ENCODE measurements at regions not wholly inside any gene's neighbourhood (a gene's known extent, or its start where the extent isn't known, plus 50 kb on each side); places are given as distances from the start of the nearest gene placed in this dataset.

DNA sequence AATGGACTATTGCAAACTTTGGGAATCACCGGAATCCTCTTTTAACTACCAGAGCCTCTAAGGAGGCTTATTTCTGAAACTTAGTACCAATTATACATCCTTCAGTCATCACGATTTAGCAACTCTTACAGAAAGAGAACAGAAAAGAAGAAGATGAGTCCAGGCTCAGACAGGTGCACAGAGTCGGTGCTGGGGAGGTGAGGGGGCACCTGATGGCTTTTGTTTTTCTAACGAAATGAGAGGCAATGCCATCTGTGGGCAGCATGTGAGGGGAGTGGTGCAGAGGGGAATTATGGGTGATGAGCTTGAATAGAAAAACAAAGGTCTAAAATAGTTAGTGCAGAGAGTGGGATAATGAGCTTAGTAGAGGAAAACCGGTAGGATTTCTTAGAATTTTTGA lies 522.6 kb downstream of the CMPK2 start:
- H3K27ac ChIP-seq: no peak overlapping the region
- TF ChIP-seq POLR2AphosphoS5 (IDR thresholded peaks at IDR 0.05): no peak
- TF ChIP-seq POLR2A (IDR thresholded peaks at IDR 0.05): no peak
- TF ChIP-seq, protein P1, sequence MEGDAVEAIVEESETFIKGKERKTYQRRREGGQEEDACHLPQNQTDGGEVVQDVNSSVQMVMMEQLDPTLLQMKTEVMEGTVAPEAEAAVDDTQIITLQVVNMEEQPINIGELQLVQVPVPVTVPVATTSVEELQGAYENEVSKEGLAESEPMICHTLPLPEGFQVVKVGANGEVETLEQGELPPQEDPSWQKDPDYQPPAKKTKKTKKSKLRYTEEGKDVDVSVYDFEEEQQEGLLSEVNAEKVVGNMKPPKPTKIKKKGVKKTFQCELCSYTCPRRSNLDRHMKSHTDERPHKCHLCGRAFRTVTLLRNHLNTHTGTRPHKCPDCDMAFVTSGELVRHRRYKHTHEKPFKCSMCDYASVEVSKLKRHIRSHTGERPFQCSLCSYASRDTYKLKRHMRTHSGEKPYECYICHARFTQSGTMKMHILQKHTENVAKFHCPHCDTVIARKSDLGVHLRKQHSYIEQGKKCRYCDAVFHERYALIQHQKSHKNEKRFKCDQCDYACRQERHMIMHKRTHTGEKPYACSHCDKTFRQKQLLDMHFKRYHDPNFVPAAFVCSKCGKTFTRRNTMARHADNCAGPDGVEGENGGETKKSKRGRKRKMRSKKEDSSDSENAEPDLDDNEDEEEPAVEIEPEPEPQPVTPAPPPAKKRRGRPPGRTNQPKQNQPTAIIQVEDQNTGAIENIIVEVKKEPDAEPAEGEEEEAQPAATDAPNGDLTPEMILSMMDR (IDR thresholded peaks at IDR 0.05): no peak
- TF ChIP-seq EP300 (IDR thresholded peaks at IDR 0.05): no peak
- WGBS: 83% methylated on average over 5 of the region's 5 CpGs
- H3K36me3 ChIP-seq: no peaks in the 10 kb centered on the region
- H3K9me3 ChIP-seq: no peaks in the 10 kb centered on the region
- no peaks in the 10 kb centered on the region for H3K4me1 ChIP-seq
- DNase-seq (ENCODE audit: low spot score in 2 of 2): no peak
- H3K27me3 ChIP-seq: no peaks in the 10 kb centered on the region
- no peak overlapping the region for H3K4me3 ChIP-seq

DNA sequence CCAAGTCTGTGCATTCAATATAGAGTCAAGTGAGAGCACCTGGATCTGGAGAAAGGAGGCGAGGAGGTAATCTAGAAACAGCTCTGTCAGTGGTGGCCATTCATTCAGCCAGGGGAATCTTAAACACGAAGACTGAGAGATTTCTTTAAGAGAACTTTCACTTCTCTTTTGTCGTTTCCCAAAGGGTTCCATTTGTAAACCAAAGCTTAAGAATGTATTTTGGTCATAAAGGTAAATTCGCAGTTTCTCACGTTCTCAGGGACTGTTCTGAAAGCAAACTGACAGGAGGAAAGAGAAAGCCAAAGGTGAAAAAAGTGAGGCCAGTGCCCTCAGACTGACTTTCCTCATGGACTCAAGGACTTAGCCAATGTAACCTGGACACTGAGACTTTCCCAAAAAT lies 513.5 kb downstream of the CMPK2 start:
- Histone ChIP-seq H3K4me3 (no peak overlapping the region), H3K36me3 (no peaks in the 10 kb centered on the region), H3K27ac (no peak overlapping the region), H3K27me3 (no peaks in the 10 kb centered on the region), H3K9me3 (no peaks in the 10 kb centered on the region), H3K4me1 (no peaks in the 10 kb centered on the region)
- TF ChIP-seq, protein P1 (IDR thresholded peaks at IDR 0.05): no peak
- no peak for TF ChIP-seq POLR2A (IDR thresholded peaks at IDR 0.05)
- TF ChIP-seq EP300 (IDR thresholded peaks at IDR 0.05): no peak
- TF ChIP-seq POLR2AphosphoS5 (IDR thresholded peaks at IDR 0.05): no peak
- WGBS: 71% methylated on average over 5 of the region's 5 CpGs
- no peak for DNase-seq (ENCODE audit: low spot score in 2 of 2)

DNA sequence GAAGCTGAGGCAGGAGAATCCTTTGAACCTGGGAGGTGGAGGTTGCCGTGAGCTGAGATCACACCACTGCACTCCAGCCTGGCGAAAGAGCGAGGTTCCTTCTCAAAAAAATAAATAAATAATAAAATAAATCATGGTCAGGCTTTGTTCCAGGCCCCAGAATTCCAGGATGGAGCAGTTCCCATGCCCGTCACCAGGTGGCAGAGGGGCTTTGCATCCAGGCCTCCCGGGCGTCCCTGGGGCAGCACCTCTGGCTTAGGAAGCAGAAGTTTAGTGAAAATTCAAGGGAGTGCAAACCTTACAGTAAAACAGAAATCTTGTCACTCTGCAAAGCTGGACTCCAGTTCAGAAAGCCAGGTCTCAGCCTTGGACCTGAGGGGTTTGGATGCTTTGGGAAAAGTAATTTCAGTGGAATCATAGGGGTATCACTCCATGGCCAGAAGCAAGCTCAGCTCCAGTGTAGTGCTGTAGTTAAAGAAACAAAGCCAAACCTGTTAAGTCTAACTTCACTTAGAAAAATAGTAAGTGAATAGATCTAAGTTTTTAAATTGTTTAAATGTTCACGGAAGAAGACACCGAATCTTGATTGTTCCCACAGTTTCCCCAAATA lies 512.7 kb downstream of the CMPK2 start:
- H3K27me3 ChIP-seq: no peaks in the 10 kb centered on the region
- no peaks in the 10 kb centered on the region for H3K4me1 ChIP-seq
- H3K4me3 ChIP-seq: no peak overlapping the region
- WGBS: 55% methylated on average over 8 of the region's 8 CpGs
- H3K27ac ChIP-seq: no peak overlapping the region
- no peaks in the 10 kb centered on the region for H3K36me3 ChIP-seq
- no peak for TF ChIP-seq POLR2AphosphoS5 (IDR thresholded peaks at IDR 0.05)
- TF ChIP-seq, protein P1 (IDR thresholded peaks at IDR 0.05): peak in 1 of 2 donors; percentile 27
- no peak for DNase-seq (ENCODE audit: low spot score in 2 of 2)
- H3K9me3 ChIP-seq: no peaks in the 10 kb centered on the region

DNA sequence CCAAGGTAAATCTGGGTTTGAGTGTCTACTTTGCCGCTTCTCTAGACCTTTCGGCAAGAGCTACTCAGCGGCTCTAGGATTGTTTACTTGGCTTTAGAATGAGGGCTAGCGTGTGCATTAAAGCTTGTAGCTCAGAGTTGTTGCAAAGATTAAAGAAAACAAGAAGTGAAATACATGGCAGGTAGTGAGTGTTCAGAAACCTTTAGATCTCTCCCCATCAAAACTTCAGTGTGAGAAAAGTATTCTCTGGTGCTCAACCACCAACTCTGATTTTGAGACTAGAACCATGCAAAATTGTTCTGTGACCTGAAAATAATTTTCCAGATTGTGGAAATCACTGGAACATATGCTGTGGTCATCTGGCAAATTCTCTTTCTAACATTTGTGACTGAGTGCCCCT lies 512.0 kb downstream of the CMPK2 start:
- TF ChIP-seq POLR2AphosphoS5 (IDR thresholded peaks at IDR 0.05): no peak
- no peak for TF ChIP-seq POLR2A (IDR thresholded peaks at IDR 0.05)
- Histone ChIP-seq H3K36me3 (no peaks in the 10 kb centered on the region), H3K9me3 (no peaks in the 10 kb centered on the region), H3K27ac (no peak overlapping the region), H3K27me3 (no peaks in the 10 kb centered on the region), H3K4me3 (no peak overlapping the region), H3K4me1 (no peaks in the 10 kb centered on the region)
- DNase-seq (ENCODE audit: low spot score in 2 of 2): no peak
- WGBS: 95% methylated on average over 4 of the region's 4 CpGs

DNA sequence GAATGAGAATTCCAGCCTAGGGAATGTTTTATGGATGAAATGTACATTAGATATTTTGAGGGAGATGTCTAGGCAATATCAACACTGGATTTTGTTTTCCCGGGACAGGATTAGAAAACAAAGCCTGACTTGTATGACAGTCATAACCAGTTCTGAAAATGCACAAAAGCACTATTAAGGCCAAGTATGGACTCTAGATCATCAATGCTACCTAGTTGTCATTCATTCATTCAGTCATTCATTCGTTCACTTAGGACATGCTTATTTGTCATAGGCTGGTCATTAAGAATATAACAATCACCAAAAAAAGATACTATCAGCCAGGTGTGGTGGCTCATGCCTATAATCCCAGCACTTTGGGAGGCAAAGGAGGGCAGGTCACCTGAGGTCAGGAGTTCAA lies 511.2 kb downstream of the CMPK2 start:
- H3K27ac ChIP-seq: no peak overlapping the region
- no peak for DNase-seq (ENCODE audit: low spot score in 2 of 2)
- H3K9me3 ChIP-seq: no peaks in the 10 kb centered on the region
- no peaks in the 10 kb centered on the region for H3K36me3 ChIP-seq
- H3K27me3 ChIP-seq: no peaks in the 10 kb centered on the region
- H3K4me1 ChIP-seq: no peaks in the 10 kb centered on the region
- TF ChIP-seq POLR2A (IDR thresholded peaks at IDR 0.05) (no peak), POLR2AphosphoS5 (IDR thresholded peaks at IDR 0.05) (no peak), EP300 (IDR thresholded peaks at IDR 0.05) (no peak)
- TF ChIP-seq, protein P1 (IDR thresholded peaks at IDR 0.05): no peak
- WGBS: 90% methylated on average over 2 of the region's 2 CpGs
- no peak overlapping the region for H3K4me3 ChIP-seq
